ENCODE measurements at regions not wholly inside any gene's neighbourhood (a gene's known extent, or its start where the extent isn't known, plus 50 kb on each side); places are given as distances from the start of the nearest gene placed in this dataset.

DNA sequence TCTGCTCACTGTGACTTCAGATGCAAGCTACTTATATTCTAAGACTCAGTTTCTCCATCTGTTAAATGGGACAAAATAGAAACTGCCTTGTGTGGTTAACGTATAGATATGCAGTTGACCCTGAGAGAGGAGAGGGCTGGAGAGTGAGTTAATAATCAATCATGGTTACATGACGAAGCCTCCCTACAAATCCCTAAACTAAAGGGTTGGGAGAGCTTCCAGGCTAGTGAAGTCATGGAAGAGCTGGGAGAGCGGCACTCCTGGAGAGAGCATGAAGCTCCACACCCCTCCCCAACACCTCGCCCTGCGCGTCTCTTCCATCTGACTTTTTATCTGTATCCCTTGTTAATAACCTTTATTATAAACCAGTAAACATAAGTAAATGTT, 138.5 kb upstream of the FAM9B start:
- TF ChIP-seq CTCF (IDR thresholded peaks at IDR 0.05; ENCODE audit: low read length) (no peak), EZH2 (IDR thresholded peaks at IDR 0.05; ENCODE audit: borderline replicate concordance, low read length) (no peak)

Measured in OCI-LY1 (cell line).